Epithelial cell of esophagus (primary cell): ENCODE measurements at regions not wholly inside any gene's neighbourhood (a gene's known extent, or its start where the extent isn't known, plus 50 kb on each side); places are given as distances from the start of the nearest gene placed in this dataset.

Experiments
- DNase-seq: peaks from one replicate; pipeline ENCODE4 v3.0.0; 2010; ENCODE audit warnings: low read depth
- H3K4me3 ChIP-seq: 2 replicates; pipeline ENCODE4 v1.5.1; 2011; ENCODE audit warnings: mild to moderate bottlenecking, low read length, control low read depth
- TF ChIP-seq, protein P1 (sequence below): IDR thresholded peaks from 2 replicates; pipeline ENCODE4 v1.5.1; 2011; ENCODE audit warnings: low read depth, mild to moderate bottlenecking, low read length, control low read depth, inconsistent platforms; ENCODE audit not compliant: insufficient read depth; ENCODE audit errors: missing control alignments

DNA sequence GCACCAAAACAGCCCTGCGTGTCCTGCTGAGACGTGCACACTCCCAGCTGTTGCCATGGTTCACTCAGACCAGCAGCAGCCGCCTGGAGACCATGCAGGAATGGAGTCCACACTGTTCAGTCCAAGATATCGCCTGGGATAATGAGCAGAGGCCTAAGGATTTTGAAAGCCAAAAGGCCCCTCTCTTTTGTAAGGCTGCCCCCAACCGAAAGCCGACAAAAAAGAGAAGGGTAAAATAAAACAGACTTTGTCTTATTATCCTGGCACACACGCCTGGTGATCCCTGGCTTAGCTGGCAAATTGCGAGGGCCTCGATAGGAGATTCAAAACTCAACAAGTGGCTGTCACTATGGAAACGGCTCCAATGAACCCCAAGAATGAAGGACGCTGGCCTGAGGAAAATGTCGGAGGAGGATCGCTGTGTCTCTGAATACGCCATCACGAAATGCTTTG, 263.6 kb downstream of the SKIDA1 start:
- no peak overlapping the region for H3K4me3 ChIP-seq
- TF ChIP-seq, protein P1, sequence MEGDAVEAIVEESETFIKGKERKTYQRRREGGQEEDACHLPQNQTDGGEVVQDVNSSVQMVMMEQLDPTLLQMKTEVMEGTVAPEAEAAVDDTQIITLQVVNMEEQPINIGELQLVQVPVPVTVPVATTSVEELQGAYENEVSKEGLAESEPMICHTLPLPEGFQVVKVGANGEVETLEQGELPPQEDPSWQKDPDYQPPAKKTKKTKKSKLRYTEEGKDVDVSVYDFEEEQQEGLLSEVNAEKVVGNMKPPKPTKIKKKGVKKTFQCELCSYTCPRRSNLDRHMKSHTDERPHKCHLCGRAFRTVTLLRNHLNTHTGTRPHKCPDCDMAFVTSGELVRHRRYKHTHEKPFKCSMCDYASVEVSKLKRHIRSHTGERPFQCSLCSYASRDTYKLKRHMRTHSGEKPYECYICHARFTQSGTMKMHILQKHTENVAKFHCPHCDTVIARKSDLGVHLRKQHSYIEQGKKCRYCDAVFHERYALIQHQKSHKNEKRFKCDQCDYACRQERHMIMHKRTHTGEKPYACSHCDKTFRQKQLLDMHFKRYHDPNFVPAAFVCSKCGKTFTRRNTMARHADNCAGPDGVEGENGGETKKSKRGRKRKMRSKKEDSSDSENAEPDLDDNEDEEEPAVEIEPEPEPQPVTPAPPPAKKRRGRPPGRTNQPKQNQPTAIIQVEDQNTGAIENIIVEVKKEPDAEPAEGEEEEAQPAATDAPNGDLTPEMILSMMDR = no peak
- no peak for DNase-seq

DNA sequence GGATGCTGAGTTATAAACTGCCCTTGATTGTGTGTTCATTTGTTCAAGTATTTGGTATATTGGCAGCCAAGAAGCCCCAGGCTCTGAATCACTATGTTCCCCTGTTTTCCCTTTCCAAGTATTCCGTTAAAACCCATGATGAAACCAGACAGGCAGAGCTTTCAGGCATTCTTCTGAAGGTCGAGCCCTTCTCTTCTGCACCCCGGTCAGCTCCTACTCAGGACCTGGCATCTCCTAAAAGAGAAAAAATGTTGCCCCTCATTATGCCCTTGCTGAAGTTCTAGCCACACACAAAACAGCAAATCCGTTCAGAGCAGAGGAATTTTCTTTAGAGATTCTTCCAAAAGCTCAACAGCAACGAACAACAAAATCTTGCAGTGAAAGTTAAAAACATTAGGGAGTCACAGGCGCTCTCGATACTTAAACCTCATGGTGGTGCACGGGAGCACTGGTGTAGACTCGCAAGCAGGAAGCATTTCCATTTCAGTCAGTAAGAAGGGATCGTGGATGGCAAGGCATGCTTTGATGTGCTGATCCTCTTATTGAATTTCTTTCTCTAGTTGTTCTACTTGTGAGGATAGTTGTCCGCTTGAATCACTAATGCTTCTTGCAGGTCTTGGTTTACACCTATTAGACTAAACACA, 264.9 kb downstream of the SKIDA1 start:
- no peak overlapping the region for H3K4me3 ChIP-seq
- DNase-seq = no peak
- TF ChIP-seq, protein P1 = no peak

DNA sequence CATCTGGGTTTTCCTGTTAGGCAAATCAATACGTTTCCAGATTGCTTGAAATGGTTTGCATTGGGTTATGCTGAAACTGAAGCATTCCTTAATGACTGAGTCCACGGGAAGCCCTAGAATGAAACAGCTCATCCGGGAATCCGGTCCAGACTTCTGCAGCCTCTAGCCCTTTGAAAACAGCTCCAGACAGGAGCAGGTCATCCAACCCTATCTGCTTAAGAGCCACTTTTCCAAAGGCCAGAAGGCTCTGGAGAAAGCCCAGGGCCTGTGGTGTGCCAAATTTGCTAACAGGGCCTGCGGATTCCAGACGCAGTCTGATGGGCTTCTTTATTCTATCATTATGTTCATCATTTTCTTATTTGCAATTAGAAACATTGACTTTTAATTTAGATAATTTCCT, 265.4 kb downstream of the SKIDA1 start:
- no peak overlapping the region for H3K4me3 ChIP-seq
- no peak for DNase-seq
- TF ChIP-seq, protein P1 = no peak

DNA sequence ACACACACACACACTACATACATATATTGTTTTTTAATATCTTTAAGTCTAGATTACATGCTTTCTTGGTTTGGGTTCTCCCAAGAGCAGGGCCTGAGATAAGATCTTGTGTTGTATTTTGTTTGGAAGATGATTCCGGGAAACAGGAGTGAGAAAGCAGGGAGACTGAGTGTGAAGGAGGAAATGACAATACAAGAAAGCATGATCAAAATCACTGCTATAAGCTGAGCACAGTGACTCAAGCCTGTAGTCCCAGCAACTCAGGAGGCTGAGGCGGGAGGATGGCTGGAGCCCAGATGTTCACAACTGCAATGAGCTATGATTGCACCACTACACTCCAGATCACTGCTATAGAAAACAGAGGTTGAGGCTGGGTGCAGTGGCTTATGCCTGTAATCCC, 267.6 kb downstream of the SKIDA1 start:
- TF ChIP-seq, protein P1 = no peak
- no peak overlapping the region for H3K4me3 ChIP-seq
- DNase-seq = no peak

DNA sequence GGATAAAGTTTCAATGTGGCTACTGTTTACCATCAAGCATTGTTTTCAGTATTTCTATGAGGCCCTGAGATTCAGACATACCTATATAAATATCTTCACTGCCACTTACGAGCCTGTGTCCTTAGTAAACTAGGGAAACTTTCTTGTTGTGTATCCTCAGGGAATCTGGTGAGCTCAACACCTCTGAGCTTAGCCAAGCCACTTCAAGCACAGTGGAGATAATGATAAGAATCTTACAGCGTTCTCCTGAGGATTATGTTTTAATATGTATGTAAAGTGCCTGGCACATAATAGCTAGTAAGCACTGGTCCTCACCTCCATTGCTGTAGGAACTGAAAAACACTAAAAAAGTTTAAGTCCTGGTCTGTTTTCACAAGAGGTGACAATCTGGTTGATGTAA, 268.3 kb downstream of the SKIDA1 start:
- no peak for DNase-seq
- TF ChIP-seq, protein P1 = no peak
- no peak overlapping the region for H3K4me3 ChIP-seq

DNA sequence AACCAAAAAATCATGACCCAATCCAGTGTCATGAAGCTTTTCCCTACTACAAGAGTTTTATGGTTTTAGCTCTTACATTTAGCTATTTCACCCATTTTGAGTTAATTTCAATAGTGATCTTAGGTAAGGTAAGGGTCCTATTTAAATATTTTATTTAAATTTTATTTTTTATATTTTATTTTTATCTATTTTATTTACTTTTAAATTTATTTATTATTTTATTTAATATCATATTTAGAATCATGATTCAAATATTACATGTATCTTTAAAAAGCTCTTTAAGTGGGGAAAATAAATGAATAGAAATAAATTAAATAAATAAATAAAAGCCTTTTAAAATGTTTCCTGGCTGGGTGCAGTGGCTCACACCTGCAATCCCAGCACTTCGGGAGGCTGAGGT, 276.0 kb downstream of the SKIDA1 start:
- H3K4me3 ChIP-seq = no peak overlapping the region
- TF ChIP-seq, protein P1 = no peak
- no peak for DNase-seq

DNA sequence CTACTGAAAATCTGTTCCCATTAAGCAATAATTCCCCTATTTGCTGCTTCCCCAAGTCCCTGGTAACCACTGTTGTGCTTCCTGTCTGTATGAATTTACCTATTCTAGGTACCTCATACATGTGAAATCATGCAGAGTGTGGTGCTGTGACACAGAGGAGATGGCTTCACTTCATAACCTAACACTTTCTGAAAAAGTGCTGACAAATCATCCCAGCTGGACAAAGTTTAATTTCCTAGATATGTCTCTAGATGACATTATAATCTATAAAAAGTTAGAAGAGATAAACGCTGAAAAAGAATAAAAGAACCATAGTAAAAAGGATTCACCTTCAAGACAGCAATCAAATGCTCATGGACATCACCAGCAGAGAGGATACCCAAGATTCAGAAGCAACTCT, 277.9 kb downstream of the SKIDA1 start:
- DNase-seq = no peak
- TF ChIP-seq, protein P1 = no peak
- no peak overlapping the region for H3K4me3 ChIP-seq
